Fibroblast of lung (primary cell): ENCODE measurements at regions not wholly inside any gene's neighbourhood (a gene's known extent, or its start where the extent isn't known, plus 50 kb on each side); places are given as distances from the start of the nearest gene placed in this dataset.

ENCODE experiments used
- DNase-seq, 2 donors: peaks; one replicate each; pipeline versions ENCODE4 v3.0.0 to v3.0.0-alpha.2; 2010; ENCODE audit warnings: low read depth in 2 of 2
- H2AFZ ChIP-seq: 2 replicates; pipeline ENCODE4 v1.5.1; 2012; ENCODE audit warnings: low read length, control low read depth, inconsistent platforms
- H3K27ac ChIP-seq: 2 replicates; pipeline ENCODE4 v1.5.1; 2011; ENCODE audit warnings: low read length, control low read depth; ENCODE audit not compliant: insufficient read depth
- H3K27me3 ChIP-seq: 2 replicates; pipeline ENCODE4 v1.5.1; 2011; ENCODE audit warnings: mild to moderate bottlenecking, low read length; ENCODE audit not compliant: control insufficient read depth, insufficient read depth
- H3K36me3 ChIP-seq: 2 replicates; pipeline ENCODE4 v1.5.1; 2011; ENCODE audit warnings: low read length; ENCODE audit not compliant: control insufficient read depth, insufficient read depth
- H3K4me1 ChIP-seq: 2 replicates; pipeline ENCODE4 v1.5.1; 2011; ENCODE audit warnings: low read length; ENCODE audit not compliant: control insufficient read depth, insufficient read depth; ENCODE audit errors: extremely low read depth
- H3K4me2 ChIP-seq: 2 replicates; pipeline ENCODE4 v1.5.1; 2011; ENCODE audit warnings: low read length, control low read depth; ENCODE audit not compliant: insufficient read depth; ENCODE audit errors: extremely low read depth
- H3K4me3 ChIP-seq, 4 experiments: fragments of 200-600 bp in 1 of 4; sonication (generic) in 1 of 4; replicated peaks in 1 of 4; 2 replicates each; pipeline ENCODE4 v1.5.1; 2011 to 2016; ENCODE audit warnings: low read length in 4 of 4, low read depth in 3 of 4, mild to moderate bottlenecking in 3 of 4, control low read depth in 2 of 4, inconsistent platforms in 1 of 4, mixed read lengths in 1 of 4; ENCODE audit not compliant: insufficient read depth in 1 of 4; ENCODE audit errors: control extremely low read depth in 1 of 4
- H3K79me2 ChIP-seq: 2 replicates; pipeline ENCODE4 v1.5.1; 2012; ENCODE audit warnings: mild to moderate bottlenecking, low read length, inconsistent platforms; ENCODE audit not compliant: control insufficient read depth, insufficient read depth
- H3K9ac ChIP-seq: 2 replicates; pipeline ENCODE4 v1.5.1; 2011; ENCODE audit warnings: mild to moderate bottlenecking, low read length, control low read depth; ENCODE audit not compliant: insufficient read depth
- H3K9me3 ChIP-seq: 2 replicates; pipeline ENCODE4 v1.5.1; 2012; ENCODE audit warnings: low read depth, low read length; ENCODE audit not compliant: control insufficient read depth, insufficient read depth
- H4K20me1 ChIP-seq: 2 replicates; pipeline ENCODE4 v1.5.1; 2011; ENCODE audit warnings: low read length; ENCODE audit not compliant: control insufficient read depth, insufficient read depth; ENCODE audit errors: extremely low read depth
- EZH2 ChIP-seq: IDR thresholded peaks from 2 replicates; pipeline ENCODE4 v1.5.1; 2012; ENCODE audit warnings: low read length, control low read depth, mild to moderate bottlenecking; ENCODE audit errors: missing control alignments
- TF ChIP-seq, protein P1 (sequence below), 2 donors: IDR thresholded peaks in 1 of 2; conservative IDR thresholded peaks in 1 of 2; 1 replicate in 1 of 2; 2 replicates in 1 of 2; pipeline ENCODE4 v1.5.1; 2011 to 2012; ENCODE audit warnings: low read length in 2 of 2, control low read depth in 1 of 2, inconsistent platforms in 1 of 2, low read depth in 1 of 2, mild to moderate bottlenecking in 1 of 2

- no peaks in the 10 kb centered on the region for H3K79me2 ChIP-seq
- no peak for DNase-seq
- H3K9me3 ChIP-seq, result no peaks in the 10 kb centered on the region
- H2AFZ ChIP-seq, result no peak overlapping the region
- H3K9ac ChIP-seq, result no peak overlapping the region
- no peaks in the 10 kb centered on the region for H4K20me1 ChIP-seq
- no peak overlapping the region for H3K27ac ChIP-seq
- H3K27me3 ChIP-seq, result no peaks in the 10 kb centered on the region
- no peak overlapping the region for H3K4me2 ChIP-seq
- TF ChIP-seq EZH2, result no peak
- TF ChIP-seq, protein P1, sequence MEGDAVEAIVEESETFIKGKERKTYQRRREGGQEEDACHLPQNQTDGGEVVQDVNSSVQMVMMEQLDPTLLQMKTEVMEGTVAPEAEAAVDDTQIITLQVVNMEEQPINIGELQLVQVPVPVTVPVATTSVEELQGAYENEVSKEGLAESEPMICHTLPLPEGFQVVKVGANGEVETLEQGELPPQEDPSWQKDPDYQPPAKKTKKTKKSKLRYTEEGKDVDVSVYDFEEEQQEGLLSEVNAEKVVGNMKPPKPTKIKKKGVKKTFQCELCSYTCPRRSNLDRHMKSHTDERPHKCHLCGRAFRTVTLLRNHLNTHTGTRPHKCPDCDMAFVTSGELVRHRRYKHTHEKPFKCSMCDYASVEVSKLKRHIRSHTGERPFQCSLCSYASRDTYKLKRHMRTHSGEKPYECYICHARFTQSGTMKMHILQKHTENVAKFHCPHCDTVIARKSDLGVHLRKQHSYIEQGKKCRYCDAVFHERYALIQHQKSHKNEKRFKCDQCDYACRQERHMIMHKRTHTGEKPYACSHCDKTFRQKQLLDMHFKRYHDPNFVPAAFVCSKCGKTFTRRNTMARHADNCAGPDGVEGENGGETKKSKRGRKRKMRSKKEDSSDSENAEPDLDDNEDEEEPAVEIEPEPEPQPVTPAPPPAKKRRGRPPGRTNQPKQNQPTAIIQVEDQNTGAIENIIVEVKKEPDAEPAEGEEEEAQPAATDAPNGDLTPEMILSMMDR (conservative IDR thresholded peaks at IDR 0.05 in 1 of 2, IDR thresholded peaks at IDR 0.05 in 1 of 2; ENCODE audit: low read depth in 1 of 2, low read length in 2 of 2), result no peak
- no peak overlapping the region for H3K4me3 ChIP-seq
- no peaks in the 10 kb centered on the region for H3K4me1 ChIP-seq
- H3K36me3 ChIP-seq, result no peaks in the 10 kb centered on the region
Measured at GRCh38 chr9:26086396-26086795, 408.2 kb upstream of the TUSC1 start.

- H4K20me1 ChIP-seq, result no peaks in the 10 kb centered on the region
- no peaks in the 10 kb centered on the region for H3K4me1 ChIP-seq
- no peaks in the 10 kb centered on the region for H3K79me2 ChIP-seq
- H2AFZ ChIP-seq, result no peak overlapping the region
- H3K27ac ChIP-seq, result no peak overlapping the region
- no peak overlapping the region for H3K4me2 ChIP-seq
- H3K27me3 ChIP-seq, result no peaks in the 10 kb centered on the region
- no peaks in the 10 kb centered on the region for H3K9me3 ChIP-seq
- TF ChIP-seq, protein P1 (conservative IDR thresholded peaks at IDR 0.05 in 1 of 2, IDR thresholded peaks at IDR 0.05 in 1 of 2; ENCODE audit: low read depth in 1 of 2, low read length in 2 of 2), result no peak
- TF ChIP-seq EZH2, result no peak
- no peaks in the 10 kb centered on the region for H3K36me3 ChIP-seq
- H3K9ac ChIP-seq, result no peak overlapping the region
- DNase-seq, result no peak
- H3K4me3 ChIP-seq, result no peak overlapping the region
Measured at GRCh38 chr9:26081847-26082246, 403.6 kb upstream of the TUSC1 start.

GRCh38 chr9:26078706-26079105, 400.5 kb upstream of the TUSC1 start:
- Histone ChIP-seq H3K4me2 (no peak overlapping the region), H3K79me2 (no peaks in the 10 kb centered on the region), H3K27me3 (no peaks in the 10 kb centered on the region), H3K9me3 (no peaks in the 10 kb centered on the region), H3K4me1 (no peaks in the 10 kb centered on the region), H3K27ac (no peak overlapping the region), H4K20me1 (no peaks in the 10 kb centered on the region), H3K9ac (no peak overlapping the region), H2AFZ (no peak overlapping the region), H3K36me3 (no peaks in the 10 kb centered on the region), H3K4me3 (no peak overlapping the region)
- no peak for TF ChIP-seq EZH2
- TF ChIP-seq, protein P1 (conservative IDR thresholded peaks at IDR 0.05 in 1 of 2, IDR thresholded peaks at IDR 0.05 in 1 of 2; ENCODE audit: low read depth in 1 of 2, low read length in 2 of 2), result no peak
- DNase-seq, result no peak
